Astrocyte of the spinal cord (primary cell): ENCODE measurements at regions not wholly inside any gene's neighbourhood (a gene's known extent, or its start where the extent isn't known, plus 50 kb on each side); places are given as distances from the start of the nearest gene placed in this dataset.

Experiments used
- DNase-seq: peaks from one replicate; pipeline ENCODE4 v3.0.0; 2011; ENCODE audit warnings: low read depth, low spot score
- H3K4me3 ChIP-seq: 2 replicates; pipeline ENCODE4 v1.5.1; 2011; ENCODE audit warnings: low read depth, mild to moderate bottlenecking, low read length, moderate library complexity
- in situ Hi-C: cut with HindIII; loops from 2 replicates; pipeline ENCODE4 v1.10.0; 2017; ENCODE audit warnings: low sequenced_read_pairs
- TF ChIP-seq, protein P1 (sequence below): IDR thresholded peaks from 2 replicates; pipeline ENCODE4 v1.5.1; 2012; ENCODE audit warnings: low read depth, mild to moderate bottlenecking, low read length, inconsistent platforms

- in situ Hi-C loops, result no loop called here
- H3K4me3 ChIP-seq, result no peak overlapping the region
- no peak for DNase-seq
- TF ChIP-seq, protein P1, sequence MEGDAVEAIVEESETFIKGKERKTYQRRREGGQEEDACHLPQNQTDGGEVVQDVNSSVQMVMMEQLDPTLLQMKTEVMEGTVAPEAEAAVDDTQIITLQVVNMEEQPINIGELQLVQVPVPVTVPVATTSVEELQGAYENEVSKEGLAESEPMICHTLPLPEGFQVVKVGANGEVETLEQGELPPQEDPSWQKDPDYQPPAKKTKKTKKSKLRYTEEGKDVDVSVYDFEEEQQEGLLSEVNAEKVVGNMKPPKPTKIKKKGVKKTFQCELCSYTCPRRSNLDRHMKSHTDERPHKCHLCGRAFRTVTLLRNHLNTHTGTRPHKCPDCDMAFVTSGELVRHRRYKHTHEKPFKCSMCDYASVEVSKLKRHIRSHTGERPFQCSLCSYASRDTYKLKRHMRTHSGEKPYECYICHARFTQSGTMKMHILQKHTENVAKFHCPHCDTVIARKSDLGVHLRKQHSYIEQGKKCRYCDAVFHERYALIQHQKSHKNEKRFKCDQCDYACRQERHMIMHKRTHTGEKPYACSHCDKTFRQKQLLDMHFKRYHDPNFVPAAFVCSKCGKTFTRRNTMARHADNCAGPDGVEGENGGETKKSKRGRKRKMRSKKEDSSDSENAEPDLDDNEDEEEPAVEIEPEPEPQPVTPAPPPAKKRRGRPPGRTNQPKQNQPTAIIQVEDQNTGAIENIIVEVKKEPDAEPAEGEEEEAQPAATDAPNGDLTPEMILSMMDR, result no peak
Observed at GRCh38 chr1:168396940-168397684, 116.4 kb downstream of the TBX19 start.

DNA sequence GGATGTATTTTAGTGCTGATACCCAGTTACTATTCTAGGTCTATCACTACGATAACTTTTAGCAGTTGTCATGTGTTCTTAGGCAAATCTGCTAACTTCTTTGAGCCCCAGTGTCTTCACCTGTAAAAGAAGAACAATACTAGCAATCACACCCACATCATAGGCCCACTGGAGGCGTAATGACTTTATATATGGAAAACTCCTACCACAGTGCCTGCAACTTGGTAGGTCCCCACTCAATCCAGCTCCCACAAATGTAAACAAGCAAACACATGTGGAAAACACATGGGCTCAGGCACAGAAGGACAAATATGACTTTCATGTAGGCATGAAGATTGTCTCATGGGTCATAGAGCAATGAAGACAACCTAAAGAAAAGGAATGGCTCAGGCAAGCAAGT lies 115.8 kb downstream of the TBX19 start:
- no peak for DNase-seq
- no peak overlapping the region for H3K4me3 ChIP-seq
- in situ Hi-C loops, result no loop called here
- TF ChIP-seq, protein P1, result no peak

DNA sequence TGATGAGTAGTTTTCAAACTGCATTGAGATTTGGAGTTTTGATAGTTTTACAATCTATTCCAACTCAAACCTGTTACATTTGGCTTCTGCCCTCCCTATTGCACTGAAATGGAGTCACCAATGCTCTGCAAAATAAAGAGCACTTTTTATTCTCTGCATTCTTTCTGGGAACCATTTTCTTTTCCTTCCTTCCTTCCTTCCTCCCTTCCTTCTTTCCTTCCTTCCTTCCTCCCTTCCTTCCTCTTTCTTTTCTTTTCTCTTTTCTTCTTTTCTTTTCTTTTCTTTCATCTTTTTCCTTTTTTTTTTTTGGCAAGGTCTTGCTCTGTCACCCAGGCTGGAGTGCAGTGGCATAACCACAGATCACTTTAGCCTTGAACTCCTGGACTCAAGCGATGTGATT lies 114.2 kb downstream of the TBX19 start:
- no peak overlapping the region for H3K4me3 ChIP-seq
- in situ Hi-C loops, result no loop called here
- TF ChIP-seq, protein P1, result no peak
- DNase-seq, result no peak

DNA sequence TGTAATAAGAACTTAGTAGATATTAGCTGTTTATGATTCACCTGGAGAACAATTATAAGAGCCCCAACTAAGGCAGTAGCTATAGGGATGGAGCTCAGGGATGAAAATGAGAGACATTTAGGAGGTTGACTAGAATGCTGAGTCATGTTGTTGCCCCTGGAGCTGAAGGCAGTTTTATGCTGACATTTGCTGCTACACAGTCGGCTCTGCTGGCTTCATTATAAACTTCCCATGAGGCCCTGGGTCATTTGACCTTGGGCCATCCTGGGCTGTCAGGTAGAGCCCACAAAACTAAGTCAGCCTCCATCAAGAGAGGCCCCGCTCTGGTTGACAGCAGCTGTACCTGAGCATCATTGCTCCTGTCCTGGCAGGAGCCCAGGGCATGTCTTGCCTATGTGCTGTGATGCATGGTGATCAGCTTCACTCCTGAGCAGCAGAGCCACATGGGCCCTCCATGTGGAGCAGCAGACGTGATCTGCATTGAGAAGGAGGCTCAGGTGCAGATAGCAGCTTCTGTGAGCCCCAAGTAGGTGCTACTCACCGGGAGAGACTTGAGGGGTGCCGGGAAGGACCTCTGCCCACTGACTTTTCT lies 112.4 kb downstream of the TBX19 start:
- no peak for DNase-seq
- in situ Hi-C loops, result no loop called here
- H3K4me3 ChIP-seq, result no peak overlapping the region

DNA sequence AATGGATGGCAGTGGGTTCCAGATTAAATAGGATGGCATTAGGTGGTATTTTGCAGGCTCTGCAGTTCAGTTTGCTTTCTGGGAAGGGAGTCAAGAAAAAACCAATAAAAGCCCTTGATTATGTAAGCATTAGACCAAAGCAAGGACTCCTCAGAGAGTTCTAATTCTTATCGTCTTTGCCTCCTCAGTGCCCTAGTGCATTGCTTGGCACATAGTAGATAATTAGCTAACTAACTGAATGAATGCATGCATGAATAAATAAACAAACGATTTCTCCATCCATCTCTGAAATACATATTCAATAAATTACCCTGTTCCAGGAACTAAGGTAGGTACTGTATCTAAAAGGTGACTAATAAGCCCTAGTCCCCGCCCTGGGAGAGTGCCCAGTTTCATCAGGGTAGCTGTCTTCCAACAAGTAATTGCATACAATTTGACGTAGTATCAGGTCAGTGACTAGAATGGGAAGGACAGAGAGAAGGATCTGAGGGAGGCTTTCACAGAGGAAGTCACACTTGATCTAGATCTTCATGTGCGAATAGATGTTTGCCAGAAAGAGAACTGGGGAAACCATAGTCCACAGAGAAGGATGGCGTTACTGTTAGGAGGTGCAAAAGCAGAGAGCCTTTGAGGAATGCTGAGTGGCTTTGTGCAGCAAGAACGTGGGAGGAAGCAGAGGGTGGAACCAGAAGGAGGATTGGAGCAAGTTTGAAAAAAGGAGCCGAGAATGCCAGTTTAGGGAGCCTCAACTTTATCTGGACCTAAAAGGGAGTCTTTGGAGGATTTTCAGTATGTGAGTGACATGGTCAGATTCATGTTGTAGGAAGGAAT lies 111.4 kb downstream of the TBX19 start:
- no peak for DNase-seq
- in situ Hi-C loops, result no loop called here
- TF ChIP-seq, protein P1, result no peak

More for the DNA sequence above, 112.4 kb downstream of the TBX19 start:
- TF ChIP-seq, protein P1, result no peak

GRCh38 chr1:168390271-168390670 lies 109.6 kb downstream of the TBX19 start:
- TF ChIP-seq, protein P1, result no peak
- in situ Hi-C loops, result no loop called here
- H3K4me3 ChIP-seq, result no peak overlapping the region
- DNase-seq, result no peak

More for the DNA sequence above, 111.4 kb downstream of the TBX19 start:
- no peak overlapping the region for H3K4me3 ChIP-seq
